ENCODE measurements at regions not wholly inside any gene's neighbourhood (a gene's known extent, or its start where the extent isn't known, plus 50 kb on each side); places are given as distances from the start of the nearest gene placed in this dataset.

DNA sequence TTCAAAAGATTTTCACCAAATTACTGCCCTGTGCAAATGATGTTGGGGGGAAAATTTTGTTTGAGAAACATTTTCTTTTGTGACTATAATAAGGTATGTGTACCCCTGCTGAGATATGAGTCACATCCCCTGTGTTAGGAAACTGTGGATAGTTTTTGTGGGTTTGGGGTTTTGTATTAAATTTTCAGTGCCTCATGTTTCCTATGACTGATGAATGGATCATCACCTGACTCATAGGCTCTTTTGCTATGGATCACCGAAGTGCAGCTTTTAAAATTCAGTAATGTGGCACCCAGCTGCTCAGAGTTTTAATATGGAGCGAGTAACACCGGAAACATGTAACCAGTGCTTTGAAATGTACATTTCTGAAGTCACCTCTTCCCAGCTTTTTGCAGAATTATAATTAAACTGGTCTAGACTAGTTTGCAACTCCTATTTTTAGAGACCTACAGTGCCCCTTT is 167.4 kb upstream of the HMGA2 start:
- peak; percentile 94 for DNase-seq (ENCODE audit: low read depth)
- TF ChIP-seq, protein P1, sequence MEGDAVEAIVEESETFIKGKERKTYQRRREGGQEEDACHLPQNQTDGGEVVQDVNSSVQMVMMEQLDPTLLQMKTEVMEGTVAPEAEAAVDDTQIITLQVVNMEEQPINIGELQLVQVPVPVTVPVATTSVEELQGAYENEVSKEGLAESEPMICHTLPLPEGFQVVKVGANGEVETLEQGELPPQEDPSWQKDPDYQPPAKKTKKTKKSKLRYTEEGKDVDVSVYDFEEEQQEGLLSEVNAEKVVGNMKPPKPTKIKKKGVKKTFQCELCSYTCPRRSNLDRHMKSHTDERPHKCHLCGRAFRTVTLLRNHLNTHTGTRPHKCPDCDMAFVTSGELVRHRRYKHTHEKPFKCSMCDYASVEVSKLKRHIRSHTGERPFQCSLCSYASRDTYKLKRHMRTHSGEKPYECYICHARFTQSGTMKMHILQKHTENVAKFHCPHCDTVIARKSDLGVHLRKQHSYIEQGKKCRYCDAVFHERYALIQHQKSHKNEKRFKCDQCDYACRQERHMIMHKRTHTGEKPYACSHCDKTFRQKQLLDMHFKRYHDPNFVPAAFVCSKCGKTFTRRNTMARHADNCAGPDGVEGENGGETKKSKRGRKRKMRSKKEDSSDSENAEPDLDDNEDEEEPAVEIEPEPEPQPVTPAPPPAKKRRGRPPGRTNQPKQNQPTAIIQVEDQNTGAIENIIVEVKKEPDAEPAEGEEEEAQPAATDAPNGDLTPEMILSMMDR (IDR thresholded peaks at IDR 0.05; ENCODE audit: insufficient read depth, low read length): no peak

DNA sequence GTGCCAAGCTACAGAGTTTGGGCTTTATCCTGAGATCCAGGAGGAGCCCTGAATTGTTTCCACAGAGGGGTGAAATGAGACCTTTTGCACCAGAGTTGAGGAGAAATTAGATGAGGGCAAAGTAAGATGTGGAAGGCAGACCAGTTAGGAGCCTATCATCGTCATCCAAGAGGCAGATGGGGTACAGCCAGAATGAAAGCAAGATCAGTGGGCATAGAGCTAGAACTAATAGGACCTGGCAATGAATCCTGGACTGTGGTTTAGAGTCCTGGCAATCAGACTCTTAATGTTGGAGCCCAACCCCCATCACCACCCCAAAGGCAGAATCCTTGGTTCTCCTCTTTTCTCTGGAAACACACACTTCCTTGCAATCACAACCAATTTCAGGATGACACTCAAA is 166.6 kb upstream of the HMGA2 start:
- H3K4me3 ChIP-seq (ENCODE audit: low read depth, low read length): no peak overlapping the region
- TF ChIP-seq, protein P1 (IDR thresholded peaks at IDR 0.05; ENCODE audit: insufficient read depth, low read length): no peak
- DNase-seq (ENCODE audit: low read depth): no peak

More for the DNA sequence above, 167.4 kb upstream of the HMGA2 start:
- no peak overlapping the region for H3K4me3 ChIP-seq (ENCODE audit: low read depth, low read length)

DNA sequence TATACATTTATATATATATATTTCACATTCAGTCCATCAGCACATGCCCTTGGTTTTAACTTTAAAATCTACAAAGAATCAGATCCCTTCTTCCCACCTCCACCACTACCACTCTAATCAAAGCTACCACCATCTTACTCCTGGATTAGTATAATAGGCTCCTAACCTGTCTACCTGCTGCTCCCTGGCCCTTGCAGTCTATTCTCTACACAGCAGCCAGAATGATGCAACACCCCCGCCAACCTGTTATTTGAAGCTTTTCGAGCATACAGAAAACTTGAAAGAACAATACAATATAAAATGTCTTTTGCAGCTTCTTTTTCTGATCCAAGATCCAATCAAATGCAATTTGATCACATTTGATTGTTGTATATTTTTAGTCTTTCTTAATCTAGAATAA is 165.9 kb upstream of the HMGA2 start:
- no peak for DNase-seq (ENCODE audit: low read depth)
- TF ChIP-seq, protein P1 (IDR thresholded peaks at IDR 0.05; ENCODE audit: insufficient read depth, low read length): no peak
- no peak overlapping the region for H3K4me3 ChIP-seq (ENCODE audit: low read depth, low read length)

DNA sequence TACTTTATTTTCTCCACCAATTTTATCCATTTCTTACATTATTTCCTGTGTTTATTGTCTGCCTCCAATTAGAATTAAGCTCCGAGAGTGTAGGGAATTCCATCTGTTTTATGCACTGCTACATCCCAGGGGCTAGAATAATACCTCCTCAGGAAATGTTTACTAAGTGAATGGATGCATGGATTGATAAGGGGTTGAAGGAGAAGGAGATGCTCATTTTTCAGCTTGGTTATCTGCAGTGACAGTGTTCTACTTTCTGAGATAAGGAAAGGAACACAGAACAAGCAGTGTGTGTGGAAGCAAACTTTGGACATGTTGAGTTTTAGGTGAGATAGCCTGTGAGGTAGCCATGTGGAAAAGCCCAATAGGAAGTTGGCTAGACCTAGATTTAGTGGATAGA is 164.6 kb upstream of the HMGA2 start:
- no peak overlapping the region for H3K4me3 ChIP-seq (ENCODE audit: low read depth, low read length)
- DNase-seq (ENCODE audit: low read depth): no peak
- TF ChIP-seq, protein P1 (IDR thresholded peaks at IDR 0.05; ENCODE audit: insufficient read depth, low read length): no peak

DNA sequence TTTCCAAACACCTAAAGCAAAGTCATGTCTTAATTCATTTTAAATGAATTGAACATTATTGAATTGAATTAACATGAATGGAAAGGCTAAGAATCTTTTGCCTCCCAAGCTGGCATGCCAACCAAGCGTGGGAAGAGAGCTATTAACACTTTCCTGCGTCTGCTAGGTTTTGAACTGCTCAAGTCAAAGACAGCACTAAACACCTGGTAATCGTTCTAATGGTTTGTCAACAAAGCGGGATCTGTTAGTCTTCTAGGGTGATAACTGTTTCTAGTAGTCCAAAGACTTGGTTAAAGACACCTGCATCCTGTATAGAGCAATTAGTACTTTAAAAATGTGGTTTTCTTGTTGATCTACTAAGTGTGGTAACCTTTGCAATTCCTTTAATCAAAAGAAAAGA is 164.2 kb upstream of the HMGA2 start:
- TF ChIP-seq, protein P1 (IDR thresholded peaks at IDR 0.05; ENCODE audit: insufficient read depth, low read length): no peak
- DNase-seq (ENCODE audit: low read depth): no peak
- H3K4me3 ChIP-seq (ENCODE audit: low read depth, low read length): no peak overlapping the region

DNA sequence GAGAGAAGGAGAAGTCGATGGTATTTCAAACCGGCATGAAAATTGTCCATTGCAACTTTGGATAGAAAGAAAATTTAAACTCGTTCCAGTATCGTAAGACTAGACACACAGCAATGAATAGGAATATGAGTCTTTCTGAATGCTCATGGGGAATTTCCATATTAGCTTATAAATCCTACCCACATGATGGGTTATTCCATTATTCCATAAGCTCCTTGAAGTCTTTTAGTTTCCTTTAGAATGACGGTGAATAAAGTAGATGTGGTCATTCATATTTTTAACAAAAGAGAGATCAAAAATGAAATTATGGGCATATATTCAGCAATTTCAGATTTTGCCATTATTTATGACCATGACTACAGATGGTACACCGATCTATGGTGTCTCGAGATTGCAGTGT is 163.4 kb upstream of the HMGA2 start:
- DNase-seq (ENCODE audit: low read depth): no peak
- TF ChIP-seq, protein P1 (IDR thresholded peaks at IDR 0.05; ENCODE audit: insufficient read depth, low read length): no peak
- H3K4me3 ChIP-seq (ENCODE audit: low read depth, low read length): no peak overlapping the region

DNA sequence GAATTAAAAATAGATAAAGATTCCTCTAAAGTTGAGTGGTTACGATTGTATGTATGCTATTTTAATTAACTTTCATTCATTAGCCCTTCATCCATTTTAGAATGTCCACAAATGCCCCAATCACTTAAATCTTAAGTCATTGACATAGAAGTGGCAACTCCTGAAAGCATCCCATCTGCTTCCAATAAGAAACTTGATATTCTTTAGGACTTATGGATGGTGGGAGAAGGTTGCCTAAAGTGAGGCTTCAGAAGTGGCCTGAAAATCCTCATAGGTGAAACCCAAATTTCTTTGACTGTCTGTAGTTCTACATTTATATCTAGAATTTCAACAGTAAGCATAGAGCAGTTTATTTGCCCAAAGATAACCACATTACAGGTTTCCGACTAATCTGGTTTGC is 161.7 kb upstream of the HMGA2 start:
- no peak overlapping the region for H3K4me3 ChIP-seq (ENCODE audit: low read depth, low read length)
- TF ChIP-seq, protein P1 (IDR thresholded peaks at IDR 0.05; ENCODE audit: insufficient read depth, low read length): no peak
- no peak for DNase-seq (ENCODE audit: low read depth)

Data from fibroblast of the aortic adventitia (primary cell).